ENCODE measurements at regions not wholly inside any gene's neighbourhood (a gene's known extent, or its start where the extent isn't known, plus 50 kb on each side); places are given as distances from the start of the nearest gene placed in this dataset.
A peak's percentile ranks its signal among the peaks of the same experiment; 100 is the strongest.

DNA sequence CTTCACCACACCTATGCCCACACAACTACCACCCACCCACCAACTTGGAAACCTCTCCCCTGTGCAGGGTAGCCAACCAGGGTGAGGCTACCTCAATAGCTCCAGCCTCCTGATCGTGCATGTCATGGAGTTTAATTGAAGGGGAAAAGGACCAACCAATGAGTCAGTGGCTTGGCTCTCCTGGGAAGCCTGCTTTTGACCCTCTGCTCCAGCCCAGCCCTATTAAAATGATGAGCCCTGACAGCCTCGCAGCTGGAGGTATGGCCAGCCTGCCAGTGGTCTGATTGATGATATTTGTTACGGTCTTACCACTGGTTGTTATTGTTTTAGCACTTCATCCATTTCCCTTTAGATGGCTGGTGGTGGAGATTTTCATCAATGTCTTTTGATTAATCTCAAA is 280.4 kb downstream of the SH3GL2 start:
- TF ChIP-seq POLR2A (IDR thresholded peaks at IDR 0.05): no peak
- in situ Hi-C loops (cut with MboI; ENCODE audit: low sequenced_read_pairs in 4 of 4) (no loop called here), intact Hi-C loops (cut with DNase I; ENCODE audit: low total_unique reads) (no loop called here)
- ATAC-seq: no peak
- DNase-seq: no peak
- Histone ChIP-seq H3K4me3 (no peak overlapping the region), H3K36me3 (no peaks in the 10 kb centered on the region), H3K4me1 (no peaks in the 10 kb centered on the region), H3K27ac (no peak overlapping the region), H3K27me3 (no peaks in the 10 kb centered on the region), H3K9me3 (no peaks in the 10 kb centered on the region)

DNA sequence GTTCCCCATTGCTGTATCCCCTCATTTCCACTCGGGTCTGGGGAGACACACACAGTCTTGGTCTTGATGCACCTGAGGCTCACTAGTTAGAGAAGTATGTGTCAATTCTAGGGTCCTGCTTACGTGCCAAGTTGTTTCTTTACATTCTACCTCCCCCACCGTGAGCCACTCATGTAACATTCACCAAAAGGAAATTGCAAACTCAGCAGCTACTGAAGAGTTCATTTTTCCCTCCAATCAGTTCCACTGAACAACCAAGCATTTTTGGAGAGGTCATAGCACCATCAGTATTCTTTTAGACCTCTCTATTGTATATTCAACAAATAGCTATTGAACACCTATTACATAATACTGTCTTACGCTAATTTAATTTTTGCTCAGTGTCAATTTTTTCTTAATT is 281.1 kb downstream of the SH3GL2 start:
- H3K36me3 ChIP-seq: no peaks in the 10 kb centered on the region
- intact Hi-C loops (cut with DNase I; ENCODE audit: low total_unique reads) (no loop called here), in situ Hi-C loops (cut with MboI; ENCODE audit: low sequenced_read_pairs in 4 of 4) (no loop called here)
- H3K4me1 ChIP-seq: no peaks in the 10 kb centered on the region
- TF ChIP-seq CTCF (IDR thresholded peaks at IDR 0.05 in 4 of 5, conservative IDR thresholded peaks at IDR 0.05 in 1 of 5) (no peak), POLR2A (IDR thresholded peaks at IDR 0.05) (no peak)
- no peaks in the 10 kb centered on the region for H3K9me3 ChIP-seq
- no peak for ATAC-seq
- H3K27ac ChIP-seq: no peak overlapping the region
- H3K4me3 ChIP-seq: no peak overlapping the region
- DNase-seq: no peak
- H3K27me3 ChIP-seq: no peaks in the 10 kb centered on the region

GRCh38 chr9:17862101-17862500 is 283.2 kb downstream of the SH3GL2 start:
- H3K4me1 ChIP-seq: no peaks in the 10 kb centered on the region
- H3K9me3 ChIP-seq: no peaks in the 10 kb centered on the region
- ATAC-seq: peak in 1 of 2 donors; percentile 36
- no peaks in the 10 kb centered on the region for H3K27me3 ChIP-seq
- peak; percentile 8 to 24 for DNase-seq
- intact Hi-C loops (cut with DNase I; ENCODE audit: low total_unique reads) (no loop called here), in situ Hi-C loops (cut with MboI; ENCODE audit: low sequenced_read_pairs in 4 of 4) (no loop called here)
- no peak overlapping the region for H3K27ac ChIP-seq
- TF ChIP-seq CTCF (IDR thresholded peaks at IDR 0.05 in 4 of 5, conservative IDR thresholded peaks at IDR 0.05 in 1 of 5) (no peak), POLR2A (IDR thresholded peaks at IDR 0.05) (no peak)
- no peaks in the 10 kb centered on the region for H3K36me3 ChIP-seq
- H3K4me3 ChIP-seq: no peak overlapping the region

- Histone ChIP-seq H3K27me3 (no peaks in the 10 kb centered on the region), H3K4me1 (no peaks in the 10 kb centered on the region), H3K4me3 (no peak overlapping the region), H3K36me3 (no peaks in the 10 kb centered on the region), H3K27ac (no peak overlapping the region), H3K9me3 (no peaks in the 10 kb centered on the region)
- DNase-seq: no peak
- intact Hi-C loops (cut with DNase I; ENCODE audit: low total_unique reads) (no loop called here), in situ Hi-C loops (cut with MboI; ENCODE audit: low sequenced_read_pairs in 4 of 4) (no loop called here)
- ATAC-seq: no peak
- TF ChIP-seq POLR2A (IDR thresholded peaks at IDR 0.05) (no peak), CTCF (IDR thresholded peaks at IDR 0.05 in 4 of 5, conservative IDR thresholded peaks at IDR 0.05 in 1 of 5) (no peak)
Measured at GRCh38 chr9:17862629-17863028, 283.8 kb downstream of the SH3GL2 start.

DNA sequence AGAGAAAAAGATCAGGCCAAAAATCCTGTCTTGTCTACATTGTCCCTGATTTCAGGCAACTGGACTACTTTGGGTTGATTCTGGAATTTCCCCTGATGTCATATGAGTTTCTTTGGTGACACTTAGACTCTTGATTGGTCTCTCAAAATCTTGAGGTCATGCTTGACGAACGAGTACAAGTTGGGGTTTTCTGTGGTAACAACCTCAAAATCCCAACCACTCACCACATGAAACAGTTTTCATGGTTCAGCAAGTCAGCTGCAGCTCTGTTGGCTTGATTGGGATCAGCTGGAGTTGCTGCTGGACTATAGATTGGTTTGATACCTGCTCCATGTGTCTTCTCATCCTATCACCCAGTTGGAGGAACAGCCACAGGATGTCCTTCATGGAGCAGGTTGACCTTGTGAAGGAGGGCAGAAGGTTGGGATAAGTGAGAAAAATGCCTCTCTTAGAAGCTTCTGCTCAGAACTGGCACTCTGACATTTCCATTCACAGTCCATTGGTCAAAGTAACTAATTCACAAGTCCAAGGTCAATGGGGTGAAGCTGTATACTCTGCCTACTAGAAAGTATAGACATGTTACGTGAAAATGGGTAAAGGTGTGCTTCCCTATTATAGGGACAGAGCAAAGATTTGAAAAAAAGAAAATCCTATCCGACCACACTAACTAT is 284.5 kb downstream of the SH3GL2 start:
- intact Hi-C loops (cut with DNase I; ENCODE audit: low total_unique reads): no loop called here
- no peak for ATAC-seq
- no peak for DNase-seq
- no peak overlapping the region for H3K4me3 ChIP-seq
- H3K27ac ChIP-seq: no peak overlapping the region
- H3K9me3 ChIP-seq: no peaks in the 10 kb centered on the region
- H3K27me3 ChIP-seq: no peaks in the 10 kb centered on the region
- H3K4me1 ChIP-seq: no peaks in the 10 kb centered on the region
- in situ Hi-C loops (cut with MboI; ENCODE audit: low sequenced_read_pairs in 4 of 4): no loop called here
- TF ChIP-seq POLR2A (IDR thresholded peaks at IDR 0.05) (no peak), CTCF (IDR thresholded peaks at IDR 0.05 in 4 of 5, conservative IDR thresholded peaks at IDR 0.05 in 1 of 5) (no peak)
- no peaks in the 10 kb centered on the region for H3K36me3 ChIP-seq
